ENCODE measurements at regions not wholly inside any gene's neighbourhood (a gene's known extent, or its start where the extent isn't known, plus 50 kb on each side); places are given as distances from the start of the nearest gene placed in this dataset.
"Not testable (repeated sequence)": the region's sequence is repeated elsewhere in the genome, so short reads cannot be mapped to it uniquely, and the experiment has no call there.

- Histone ChIP-seq H3K9ac (ENCODE audit: low read length) (no peak overlapping the region), H3K4me1 (ENCODE audit: control insufficient read depth, insufficient read depth, low read length) (no peaks in the 10 kb centered on the region), H3K9me3 (ENCODE audit: control insufficient read depth, low read length) (no peaks in the 10 kb centered on the region), H3K36me3 (ENCODE audit: control insufficient read depth, insufficient read depth, low read length) (no peaks in the 10 kb centered on the region), H3K27me3 (ENCODE audit: control insufficient read depth, insufficient read depth, low read length) (no peaks in the 10 kb centered on the region), H3K4me3 (ENCODE audit: low read length) (no peak overlapping the region)
Measured at GRCh38 chr10:125533866-125534265, 149.1 kb downstream of the TEX36 start.

GRCh38 chr10:125531465-125531864 is 151.5 kb downstream of the TEX36 start:
- Histone ChIP-seq H3K36me3 (ENCODE audit: control insufficient read depth, insufficient read depth, low read length) (no peaks in the 10 kb centered on the region), H3K4me1 (ENCODE audit: control insufficient read depth, insufficient read depth, low read length) (no peaks in the 10 kb centered on the region), H3K27me3 (ENCODE audit: control insufficient read depth, insufficient read depth, low read length) (no peaks in the 10 kb centered on the region), H3K9ac (ENCODE audit: low read length) (no peak overlapping the region), H3K4me3 (ENCODE audit: low read length) (no peak overlapping the region), H3K9me3 (ENCODE audit: control insufficient read depth, low read length) (no peaks in the 10 kb centered on the region)

GRCh38 chr10:125523347-125523746 is 159.6 kb downstream of the TEX36 start:
- H3K36me3 ChIP-seq (ENCODE audit: control insufficient read depth, insufficient read depth, low read length), result no peaks in the 10 kb centered on the region
- no peaks in the 10 kb centered on the region for H3K9me3 ChIP-seq (ENCODE audit: control insufficient read depth, low read length)
- H3K4me3 ChIP-seq (ENCODE audit: low read length), result no peak overlapping the region
- no peak overlapping the region for H3K9ac ChIP-seq (ENCODE audit: low read length)
- no peaks in the 10 kb centered on the region for H3K27me3 ChIP-seq (ENCODE audit: control insufficient read depth, insufficient read depth, low read length)
- H3K4me1 ChIP-seq (ENCODE audit: control insufficient read depth, insufficient read depth, low read length), result no peaks in the 10 kb centered on the region

GRCh38 chr10:125521721-125522680 is 161.0 kb downstream of the TEX36 start:
- Histone ChIP-seq H3K4me3 (ENCODE audit: low read length) (no peak overlapping the region), H3K9ac (ENCODE audit: low read length) (no peak overlapping the region), H3K36me3 (ENCODE audit: control insufficient read depth, insufficient read depth, low read length) (no peaks in the 10 kb centered on the region), H3K9me3 (ENCODE audit: control insufficient read depth, low read length) (no peaks in the 10 kb centered on the region), H3K4me1 (ENCODE audit: control insufficient read depth, insufficient read depth, low read length) (no peaks in the 10 kb centered on the region), H3K27me3 (ENCODE audit: control insufficient read depth, insufficient read depth, low read length) (no peaks in the 10 kb centered on the region)

GRCh38 chr10:125520968-125521367 is 162.0 kb downstream of the TEX36 start:
- Histone ChIP-seq H3K9ac (ENCODE audit: low read length) (no peak overlapping the region), H3K36me3 (ENCODE audit: control insufficient read depth, insufficient read depth, low read length) (no peaks in the 10 kb centered on the region), H3K27me3 (ENCODE audit: control insufficient read depth, insufficient read depth, low read length) (no peaks in the 10 kb centered on the region), H3K9me3 (ENCODE audit: control insufficient read depth, low read length) (no peaks in the 10 kb centered on the region), H3K4me3 (ENCODE audit: low read length) (no peak overlapping the region), H3K4me1 (ENCODE audit: control insufficient read depth, insufficient read depth, low read length) (no peaks in the 10 kb centered on the region)

- not testable (repeated sequence) for H3K9ac ChIP-seq (ENCODE audit: low read length); H3K27me3 ChIP-seq (ENCODE audit: control insufficient read depth, insufficient read depth, low read length); H3K4me3 ChIP-seq (ENCODE audit: low read length); H3K9me3 ChIP-seq (ENCODE audit: control insufficient read depth, low read length); H3K4me1 ChIP-seq (ENCODE audit: control insufficient read depth, insufficient read depth, low read length); H3K36me3 ChIP-seq (ENCODE audit: control insufficient read depth, insufficient read depth, low read length)
Measured at GRCh38 chr10:125518397-125518796, 164.6 kb downstream of the TEX36 start.

GRCh38 chr10:125515571-125515970 is 167.4 kb downstream of the TEX36 start:
- H3K9ac ChIP-seq (ENCODE audit: low read length), result no peak overlapping the region
- H3K9me3 ChIP-seq (ENCODE audit: control insufficient read depth, low read length), result no peaks in the 10 kb centered on the region
- no peaks in the 10 kb centered on the region for H3K4me1 ChIP-seq (ENCODE audit: control insufficient read depth, insufficient read depth, low read length)
- no peak overlapping the region for H3K4me3 ChIP-seq (ENCODE audit: low read length)
- H3K36me3 ChIP-seq (ENCODE audit: control insufficient read depth, insufficient read depth, low read length), result no peaks in the 10 kb centered on the region
- no peaks in the 10 kb centered on the region for H3K27me3 ChIP-seq (ENCODE audit: control insufficient read depth, insufficient read depth, low read length)

- Histone ChIP-seq H3K4me3 (ENCODE audit: low read length) (no peak overlapping the region), H3K9ac (ENCODE audit: low read length) (no peak overlapping the region), H3K27me3 (ENCODE audit: control insufficient read depth, insufficient read depth, low read length) (no peaks in the 10 kb centered on the region), H3K9me3 (ENCODE audit: control insufficient read depth, low read length) (no peaks in the 10 kb centered on the region), H3K4me1 (ENCODE audit: control insufficient read depth, insufficient read depth, low read length) (no peaks in the 10 kb centered on the region), H3K36me3 (ENCODE audit: control insufficient read depth, insufficient read depth, low read length) (no peaks in the 10 kb centered on the region)
Measured at GRCh38 chr10:125514206-125515162, 168.5 kb downstream of the TEX36 start.

- no peak overlapping the region for H3K9ac ChIP-seq (ENCODE audit: low read length)
- H3K4me3 ChIP-seq (ENCODE audit: low read length), result no peak overlapping the region
- no peaks in the 10 kb centered on the region for H3K4me1 ChIP-seq (ENCODE audit: control insufficient read depth, insufficient read depth, low read length)
- no peaks in the 10 kb centered on the region for H3K36me3 ChIP-seq (ENCODE audit: control insufficient read depth, insufficient read depth, low read length)
- H3K9me3 ChIP-seq (ENCODE audit: control insufficient read depth, low read length), result no peaks in the 10 kb centered on the region
- no peaks in the 10 kb centered on the region for H3K27me3 ChIP-seq (ENCODE audit: control insufficient read depth, insufficient read depth, low read length)
Measured at GRCh38 chr10:125513429-125514182, 169.4 kb downstream of the TEX36 start.

GRCh38 chr10:125510998-125511397 is 172.0 kb downstream of the TEX36 start:
- no peak overlapping the region for H3K4me3 ChIP-seq (ENCODE audit: low read length)
- H3K36me3 ChIP-seq (ENCODE audit: control insufficient read depth, insufficient read depth, low read length), result no peaks in the 10 kb centered on the region
- no peaks in the 10 kb centered on the region for H3K9me3 ChIP-seq (ENCODE audit: control insufficient read depth, low read length)
- no peaks in the 10 kb centered on the region for H3K27me3 ChIP-seq (ENCODE audit: control insufficient read depth, insufficient read depth, low read length)
- no peak overlapping the region for H3K9ac ChIP-seq (ENCODE audit: low read length)
- H3K4me1 ChIP-seq (ENCODE audit: control insufficient read depth, insufficient read depth, low read length), result no peaks in the 10 kb centered on the region

GRCh38 chr10:125505648-125506047 is 177.3 kb downstream of the TEX36 start:
- Histone ChIP-seq H3K4me3 (ENCODE audit: low read length) (no peak overlapping the region), H3K36me3 (ENCODE audit: control insufficient read depth, insufficient read depth, low read length) (no peaks in the 10 kb centered on the region), H3K9ac (ENCODE audit: low read length) (no peak overlapping the region), H3K27me3 (ENCODE audit: control insufficient read depth, insufficient read depth, low read length) (no peaks in the 10 kb centered on the region), H3K4me1 (ENCODE audit: control insufficient read depth, insufficient read depth, low read length) (no peaks in the 10 kb centered on the region), H3K9me3 (ENCODE audit: control insufficient read depth, low read length) (no peaks in the 10 kb centered on the region)

All from mucosa of stomach (tissue), 1 donor.